HG03139 (cell line): ENCODE measurements at regions not wholly inside any gene's neighbourhood (a gene's known extent, or its start where the extent isn't known, plus 50 kb on each side); places are given as distances from the start of the nearest gene placed in this dataset.

ENCODE experiments used
- ATAC-seq: cut with Tn5 transposase; IDR thresholded peaks from one replicate; pipeline ENCODE4 v1.9.1; 2021; ENCODE audit not compliant: unreplicated experiment

DNA sequence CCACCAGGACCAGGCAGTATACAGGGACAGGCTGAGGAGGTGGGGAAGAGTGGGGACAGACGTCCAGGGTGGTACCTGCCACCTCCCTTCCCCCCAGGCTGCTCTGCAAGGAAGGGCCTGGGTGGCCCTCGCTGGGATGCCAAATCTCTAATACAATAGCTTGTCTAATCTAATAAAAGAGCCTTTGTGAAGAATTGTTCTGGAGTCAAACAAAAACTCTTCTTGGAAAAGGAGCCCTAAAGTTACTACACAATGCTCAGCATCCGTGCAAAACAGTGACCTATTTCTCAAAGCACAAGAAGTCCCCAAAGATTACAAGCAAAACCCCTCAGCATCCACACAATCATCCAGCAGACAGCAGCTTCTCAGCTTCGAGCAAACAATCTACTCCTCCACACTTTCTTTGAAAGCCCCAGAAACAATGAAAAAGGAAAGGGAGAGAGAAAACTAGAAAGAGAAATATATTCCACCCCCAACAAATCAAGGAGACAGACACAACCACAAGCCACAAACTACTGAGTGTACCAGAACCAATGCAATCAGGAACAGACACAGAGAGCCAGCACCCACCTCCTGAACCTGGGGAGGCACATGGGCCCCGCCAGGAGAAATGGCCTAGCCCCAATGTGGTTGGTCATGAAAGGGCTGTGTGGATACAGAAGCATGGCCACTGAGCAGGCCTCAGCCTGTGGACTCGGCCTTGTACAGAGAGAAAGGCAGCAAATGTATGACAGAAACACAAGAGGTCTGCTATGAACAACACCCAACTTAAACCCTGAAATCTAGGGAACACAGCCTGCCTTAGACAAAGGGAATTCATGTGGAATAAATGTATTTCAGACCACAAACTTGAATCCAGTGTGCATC is 177.1 kb upstream of the CHRNA7 start:
- no peak for ATAC-seq

DNA sequence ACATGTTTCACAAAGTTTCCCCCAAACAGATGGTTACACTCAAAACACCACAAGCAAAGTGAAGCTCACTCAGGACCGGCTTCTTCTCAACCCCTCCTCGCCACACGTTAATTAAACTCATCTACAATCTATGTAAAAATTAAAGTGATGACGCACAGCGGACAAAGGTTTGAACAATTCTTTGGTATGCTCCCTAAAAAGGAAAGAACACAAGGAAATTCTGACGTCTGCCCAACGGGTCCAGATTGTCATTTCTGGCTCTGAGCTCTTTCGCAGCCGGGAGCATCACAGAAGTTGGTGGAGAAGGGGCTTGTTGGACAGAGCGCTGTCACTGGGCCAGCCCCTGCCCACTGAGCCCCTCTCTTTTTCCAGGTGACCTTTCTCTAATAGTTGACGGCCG is 173.7 kb upstream of the CHRNA7 start:
- ATAC-seq: no peak

DNA sequence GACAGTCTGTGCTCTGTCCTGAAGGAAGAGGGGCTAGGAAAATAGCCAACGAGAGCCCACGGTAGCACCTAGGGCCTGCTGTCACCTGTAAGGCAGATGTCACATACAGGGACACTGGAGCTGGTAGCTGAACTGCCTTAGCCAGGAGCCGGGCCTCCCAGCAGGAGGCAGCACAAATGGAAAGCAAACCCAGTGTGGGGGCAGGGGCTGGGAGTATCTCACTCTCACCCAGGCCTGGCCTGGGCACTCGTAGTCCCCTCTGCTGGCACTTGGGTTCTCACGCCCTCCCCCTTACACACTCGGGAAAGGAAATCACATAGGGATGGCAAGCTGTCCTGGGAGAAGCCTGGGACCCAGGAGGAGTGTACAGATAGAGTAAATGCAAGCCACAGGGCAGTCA is 173.1 kb upstream of the CHRNA7 start:
- no peak for ATAC-seq

GRCh38 chr15:31858026-31858425 is 172.3 kb upstream of the CHRNA7 start:
- ATAC-seq: no peak

DNA sequence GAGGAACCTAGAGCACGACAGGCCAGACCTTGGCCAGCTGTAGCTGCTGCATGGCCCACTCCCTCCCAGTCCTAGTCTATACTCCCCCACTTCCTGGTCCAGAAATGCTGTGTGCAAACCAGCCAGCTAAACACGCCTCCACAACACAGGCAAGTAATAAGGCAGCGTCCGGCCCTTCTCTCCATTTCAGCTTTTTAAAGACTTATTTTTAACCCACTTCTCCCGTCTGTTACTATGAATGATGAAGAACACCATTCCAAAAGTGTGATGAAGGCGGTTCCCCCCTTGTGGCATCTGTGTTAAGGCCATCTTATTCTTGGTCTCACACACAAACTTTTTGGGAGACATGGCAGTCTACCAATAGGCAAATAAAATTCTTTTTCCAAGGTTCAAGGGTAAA is 164.1 kb upstream of the CHRNA7 start:
- ATAC-seq: no peak

DNA sequence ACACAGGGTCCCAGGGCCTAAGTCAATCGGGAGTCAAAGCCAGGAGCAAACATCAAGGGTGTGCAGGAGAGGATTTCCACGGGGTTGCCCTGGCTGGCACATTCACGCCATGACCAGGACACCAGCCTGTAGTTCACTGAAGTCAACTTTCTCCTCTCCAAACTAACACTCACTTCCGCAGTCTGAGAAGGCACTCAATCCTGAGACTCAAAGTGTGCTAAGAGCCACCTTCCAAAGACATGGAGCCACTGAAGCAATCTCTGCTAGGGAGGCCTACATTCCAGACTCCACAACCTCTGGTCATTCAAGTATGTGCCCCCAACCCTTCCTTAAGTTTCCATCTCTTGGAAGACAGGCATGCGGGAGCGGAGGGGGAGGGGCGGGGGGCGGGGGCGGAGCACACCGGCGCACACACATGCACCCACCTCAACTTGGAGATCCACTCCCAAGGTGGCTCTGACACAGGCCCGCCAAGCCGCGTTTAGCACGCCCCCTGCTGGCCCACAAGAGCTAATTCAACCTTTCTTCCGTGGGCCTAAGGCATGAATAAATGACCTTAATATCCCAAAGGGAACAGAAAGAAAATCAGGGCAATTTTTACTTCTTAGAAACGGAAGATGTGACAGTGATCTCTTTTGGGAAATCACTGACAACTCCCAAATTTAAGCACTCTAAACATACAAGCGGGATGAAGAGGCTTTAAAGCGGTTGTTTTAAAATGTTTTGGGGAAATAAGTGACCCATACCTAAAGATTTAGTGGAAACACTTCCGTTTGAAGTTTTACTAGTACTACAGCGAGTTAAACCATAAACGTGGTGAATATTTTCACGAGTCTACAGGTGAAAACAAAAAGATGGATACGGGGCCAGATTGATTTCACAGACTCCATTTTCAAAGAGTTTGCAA is 162.5 kb upstream of the CHRNA7 start:
- no peak for ATAC-seq

DNA sequence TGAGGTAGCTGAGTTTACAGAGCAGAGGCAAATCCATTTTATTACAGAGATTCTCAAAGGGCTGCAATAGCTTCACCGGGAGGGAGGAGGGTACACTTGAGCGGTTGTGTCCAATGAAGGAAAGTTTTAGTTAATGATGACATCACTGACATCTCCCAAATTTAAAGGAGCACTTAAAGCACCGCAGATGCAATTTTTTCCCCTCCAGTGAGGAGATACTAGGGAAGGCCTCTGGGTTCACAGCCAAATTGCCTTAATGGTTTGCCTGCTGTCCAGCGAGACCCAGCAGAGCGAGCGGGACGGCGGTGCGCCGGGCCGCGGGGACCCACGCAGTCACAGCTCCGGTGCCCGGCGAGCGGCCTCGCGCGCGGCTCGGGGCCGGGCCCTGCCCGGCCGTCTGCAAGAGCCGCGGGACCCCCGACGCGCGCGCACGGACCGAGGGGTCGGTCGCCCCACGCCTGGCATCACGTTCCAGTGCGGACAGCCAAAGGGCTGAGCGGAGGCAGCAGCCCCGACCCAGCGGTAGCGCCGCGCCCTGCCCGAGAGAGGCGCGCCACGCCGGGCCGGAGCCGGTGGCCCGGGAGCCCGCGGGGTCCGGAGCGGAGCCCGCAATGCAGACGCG is 160.5 kb upstream of the CHRNA7 start:
- peak; percentile 9 for ATAC-seq

GRCh38 chr15:31870328-31871165 is 159.8 kb upstream of the CHRNA7 start, which contains the start of gene OTUD7A:
OTUD7A (minus strand) TSS chr15:31870673.
- ATAC-seq: peak; percentile 87

DNA sequence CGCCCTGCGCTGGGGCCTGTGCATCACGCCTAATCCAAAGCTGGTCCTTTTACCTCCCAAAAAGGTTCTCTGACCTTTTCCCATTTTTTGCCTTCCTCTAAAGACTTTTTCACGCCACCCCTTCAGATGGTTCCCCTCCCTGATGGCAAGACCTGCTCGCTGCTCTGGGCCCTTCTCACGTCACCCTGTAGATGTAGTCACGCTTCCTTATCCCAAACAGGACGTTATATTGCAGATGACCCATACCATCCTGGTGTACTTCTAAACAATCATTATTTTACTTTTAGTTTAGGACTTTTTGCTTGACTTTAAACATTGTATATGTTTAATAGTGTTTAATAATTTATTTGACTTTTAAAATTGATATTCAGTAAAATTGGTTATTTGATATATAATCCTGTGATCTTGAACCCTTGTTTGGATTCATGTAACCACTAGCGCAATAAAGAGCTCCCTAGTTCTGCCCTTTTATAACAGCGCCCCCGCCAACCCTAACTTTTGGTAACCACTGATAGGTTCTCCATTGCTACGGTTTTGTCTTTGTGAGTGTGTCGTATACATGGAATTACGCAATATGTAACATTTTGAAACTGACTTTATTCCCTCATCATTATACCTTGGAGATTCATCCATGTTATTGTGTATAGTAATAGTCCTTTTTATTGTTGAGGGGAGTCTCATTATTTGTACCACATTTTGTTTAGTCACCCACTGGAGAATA is 159.0 kb upstream of the CHRNA7 start:
- ATAC-seq: no peak

GRCh38 chr15:31871887-31872281 is 158.4 kb upstream of the CHRNA7 start:
- no peak for ATAC-seq

DNA sequence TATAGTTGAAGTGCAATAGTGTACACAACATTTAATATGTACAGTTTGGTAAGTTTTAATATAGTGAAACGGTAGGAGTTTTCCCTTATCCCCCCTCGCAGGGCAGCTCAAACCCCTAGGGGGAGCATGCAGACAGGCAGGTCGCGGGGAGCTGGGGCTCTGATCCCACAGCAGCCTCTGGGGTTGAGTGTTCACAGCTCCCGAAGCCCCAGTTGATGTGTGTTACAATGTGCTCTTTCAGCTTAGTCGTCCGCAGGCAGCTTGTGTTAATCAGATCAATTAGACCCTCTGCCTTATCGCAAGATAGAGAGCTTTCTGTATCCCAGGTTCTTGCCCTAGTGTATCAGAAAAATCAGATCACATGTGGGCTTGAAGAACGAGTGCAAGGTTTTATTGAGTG is 143.1 kb upstream of the CHRNA7 start:
- ATAC-seq: no peak

- ATAC-seq: no peak
Measured at GRCh38 chr15:31892513-31892912, 137.8 kb upstream of the CHRNA7 start.

DNA sequence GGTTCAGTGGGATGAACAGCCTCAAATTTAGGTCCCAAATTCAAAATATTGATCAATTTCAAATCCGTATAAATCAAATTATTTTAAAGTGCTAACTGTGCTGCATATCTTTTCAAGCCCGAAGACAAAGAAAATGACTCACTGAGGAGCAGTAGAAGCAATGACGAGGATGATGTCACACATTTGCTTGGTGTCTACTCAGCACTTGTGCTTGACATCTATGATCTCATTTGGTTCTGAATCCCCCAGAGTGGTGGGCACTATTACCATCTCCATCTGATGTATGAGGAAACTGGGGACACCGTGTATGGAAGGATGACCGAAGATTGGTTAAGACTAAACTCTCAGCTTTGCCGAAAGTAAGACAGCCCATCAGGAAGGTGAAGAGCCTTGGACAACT is 136.5 kb upstream of the CHRNA7 start:
- no peak for ATAC-seq

GRCh38 chr15:31897746-31898145 is 132.6 kb upstream of the CHRNA7 start:
- no peak for ATAC-seq

- no peak for ATAC-seq
Measured at GRCh38 chr15:31901501-31901900, 128.8 kb upstream of the CHRNA7 start.

DNA sequence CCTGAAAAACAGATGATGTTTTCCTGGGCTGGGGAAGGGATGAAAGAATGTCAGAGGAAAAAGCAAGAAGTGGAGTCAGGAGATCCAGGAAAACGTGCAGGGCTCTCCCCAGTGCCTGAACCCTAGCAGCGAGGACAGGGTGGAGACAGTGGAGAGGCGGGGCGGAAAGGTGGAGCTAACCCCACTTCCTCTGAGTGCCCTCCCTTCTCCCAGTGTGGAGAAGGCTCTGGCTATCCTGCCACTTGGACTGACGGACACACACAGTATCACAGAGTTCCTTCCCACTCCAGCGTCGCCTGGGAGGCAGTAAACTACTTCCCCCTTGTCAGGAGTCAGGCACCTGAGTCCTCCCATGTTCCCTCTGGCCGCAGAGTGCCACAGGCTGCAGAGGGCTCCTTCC is 125.3 kb upstream of the CHRNA7 start:
- no peak for ATAC-seq

- ATAC-seq: no peak
Measured at GRCh38 chr15:31925541-31925940, 104.8 kb upstream of the CHRNA7 start.

DNA sequence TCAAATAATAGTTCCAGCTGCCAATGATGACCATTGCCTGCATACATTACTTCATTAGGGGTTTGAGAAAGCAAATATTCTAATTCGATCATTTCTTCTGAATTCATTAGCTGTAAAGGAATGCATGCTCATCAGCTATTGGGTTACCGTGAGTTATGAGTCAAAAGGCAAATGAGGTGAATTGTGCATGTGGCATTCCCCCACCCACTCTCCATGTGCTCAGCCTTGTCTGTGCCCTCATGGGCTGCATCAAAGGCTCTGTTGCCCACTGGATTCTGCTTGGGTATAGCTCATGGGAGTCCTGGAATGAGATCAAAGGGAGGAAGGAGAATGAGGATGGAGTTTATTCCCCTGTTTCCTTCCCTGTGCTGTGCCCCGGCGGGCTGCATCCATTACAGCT is 99.3 kb upstream of the CHRNA7 start:
- ATAC-seq: no peak

GRCh38 chr15:31932576-31932975 is 97.7 kb upstream of the CHRNA7 start:
- no peak for ATAC-seq

GRCh38 chr15:31934821-31935220 is 95.5 kb upstream of the CHRNA7 start:
- no peak for ATAC-seq
